ENCODE measurements at regions not wholly inside any gene's neighbourhood (a gene's known extent, or its start where the extent isn't known, plus 50 kb on each side); places are given as distances from the start of the nearest gene placed in this dataset.

- no peaks in the 10 kb centered on the region for H3K4me1 ChIP-seq
- ATAC-seq: no peak
- no peak for DNase-seq
- no peak for FAIRE-seq
- no peaks in the 10 kb centered on the region for H3K9me3 ChIP-seq
- intact Hi-C loops (cut with DNase I): no loop called here
- no peaks in the 10 kb centered on the region for H3K27me3 ChIP-seq
- 70 to 84% methylated on average over 4 of the region's 4 CpGs for WGBS, 2 donors
- no peak overlapping the region for H3K4me3 ChIP-seq
- no peak for TF ChIP-seq CTCF (IDR thresholded peaks at IDR 0.05)
- no peaks in the 10 kb centered on the region for H3K36me3 ChIP-seq
- no peak overlapping the region for H3K27ac ChIP-seq
These were observed 139.1 kb upstream of the TIAM1 start for GRCh38 chr21:31483146-31483545.

GRCh38 chr21:31482460-31482859, 138.4 kb upstream of the TIAM1 start:
- Histone ChIP-seq H3K9me3 (no peaks in the 10 kb centered on the region), H3K4me3 (no peak overlapping the region), H3K27me3 (no peaks in the 10 kb centered on the region), H3K4me1 (no peaks in the 10 kb centered on the region), H3K36me3 (no peaks in the 10 kb centered on the region), H3K27ac (no peak overlapping the region)
- no peak for DNase-seq
- no peak for ATAC-seq
- TF ChIP-seq CTCF (IDR thresholded peaks at IDR 0.05): no peak
- 81 to 87% methylated on average over 5 of the region's 5 CpGs for WGBS, 2 donors
- intact Hi-C loops (cut with DNase I): no loop called here
- FAIRE-seq: no peak

- WGBS, 2 donors: 35 to 44% methylated on average over 1 of the region's 1 CpG
- FAIRE-seq (no peak), DNase-seq (no peak), ATAC-seq (no peak)
- TF ChIP-seq CTCF (IDR thresholded peaks at IDR 0.05): no peak
- Histone ChIP-seq H3K27ac (no peak overlapping the region), H3K4me1 (no peaks in the 10 kb centered on the region), H3K27me3 (no peaks in the 10 kb centered on the region), H3K9me3 (no peaks in the 10 kb centered on the region), H3K4me3 (no peak overlapping the region), H3K36me3 (no peaks in the 10 kb centered on the region)
- intact Hi-C loops (cut with DNase I): no loop called here
These were observed 136.2 kb upstream of the TIAM1 start for GRCh38 chr21:31480228-31480627.

GRCh38 chr21:31479714-31480113, 135.7 kb upstream of the TIAM1 start:
- DNase-seq (no peak), ATAC-seq (no peak), FAIRE-seq (no peak)
- 52 to 55% methylated on average over 6 of the region's 6 CpGs for WGBS, 2 donors
- intact Hi-C loops (cut with DNase I): no loop called here
- no peak for TF ChIP-seq CTCF (IDR thresholded peaks at IDR 0.05)
- Histone ChIP-seq H3K27me3 (no peaks in the 10 kb centered on the region), H3K27ac (no peak overlapping the region), H3K9me3 (no peaks in the 10 kb centered on the region), H3K4me3 (no peak overlapping the region), H3K4me1 (no peaks in the 10 kb centered on the region), H3K36me3 (no peaks in the 10 kb centered on the region)

GRCh38 chr21:31479222-31479621, 135.2 kb upstream of the TIAM1 start:
- FAIRE-seq (no peak), ATAC-seq (no peak), DNase-seq (no peak)
- Histone ChIP-seq H3K36me3 (no peaks in the 10 kb centered on the region), H3K9me3 (no peaks in the 10 kb centered on the region), H3K4me3 (no peak overlapping the region), H3K27ac (no peak overlapping the region), H3K4me1 (no peaks in the 10 kb centered on the region), H3K27me3 (no peaks in the 10 kb centered on the region)
- TF ChIP-seq CTCF (IDR thresholded peaks at IDR 0.05): no peak
- intact Hi-C loops (cut with DNase I): no loop called here
- WGBS, 2 donors: 81 to 92% methylated on average over 8 of the region's 8 CpGs
